Memory B cell (primary cell): ENCODE measurements at regions not wholly inside any gene's neighbourhood (a gene's known extent, or its start where the extent isn't known, plus 50 kb on each side); places are given as distances from the start of the nearest gene placed in this dataset.

Experiments
- ATAC-seq: fragments of 150-1000 bp; cut with Tn5 transposase; 2 replicates; pipeline ENCODE4 v1.10.0; 2021; ENCODE audit warnings: low read depth, mild to moderate bottlenecking, moderate library complexity
- DNase-seq, 2 donors: peaks; one replicate each; pipeline ENCODE4 v3.0.0; 2022; ENCODE audit warnings: low spot score in 2 of 2
- H3K27ac Mint-ChIP-seq: one replicate; pipeline ENCODE4 v1.8.0; 2022; ENCODE audit warnings: mild to moderate bottlenecking, moderate library complexity, mixed read lengths
- H3K27me3 Mint-ChIP-seq: one replicate; pipeline ENCODE4 v1.8.0; 2022; ENCODE audit warnings: mixed read lengths
- H3K36me3 Mint-ChIP-seq: one replicate; pipeline ENCODE4 v1.8.0; 2022; ENCODE audit warnings: mild to moderate bottlenecking, mixed read lengths
- H3K4me1 Mint-ChIP-seq: one replicate; pipeline ENCODE4 v1.8.0; 2022; ENCODE audit warnings: mixed read lengths
- H3K4me3 Mint-ChIP-seq: one replicate; pipeline ENCODE4 v1.8.0; 2022; ENCODE audit warnings: mild to moderate bottlenecking, moderate library complexity, mixed read lengths
- H3K9me3 Mint-ChIP-seq: one replicate; pipeline ENCODE4 v1.8.0; 2022; ENCODE audit warnings: mixed read lengths

- Mint-ChIP-seq H3K4me1 (no peaks in the 10 kb centered on the region), H3K27me3 (no peaks in the 10 kb centered on the region), H3K9me3 (no peaks in the 10 kb centered on the region), H3K27ac (no peak overlapping the region), H3K4me3 (no peak overlapping the region), H3K36me3 (no peaks in the 10 kb centered on the region)
- ATAC-seq (no peak), DNase-seq (no peak)
Observed at GRCh38 chr5:52728686-52729085, 59.0 kb upstream of the ITGA1 start.

- Mint-ChIP-seq H3K4me1 (no peaks in the 10 kb centered on the region), H3K9me3 (no peaks in the 10 kb centered on the region), H3K27ac (no peak overlapping the region), H3K27me3 (no peaks in the 10 kb centered on the region), H3K4me3 (no peak overlapping the region), H3K36me3 (no peaks in the 10 kb centered on the region)
- no peak for DNase-seq
- no peak for ATAC-seq
Observed at GRCh38 chr5:52731274-52732027, 56.3 kb upstream of the ITGA1 start.

- DNase-seq (no peak), ATAC-seq (no peak)
- no peaks in the 10 kb centered on the region for H3K36me3 Mint-ChIP-seq
- H3K27me3 Mint-ChIP-seq: no peaks in the 10 kb centered on the region
- no peak overlapping the region for H3K27ac Mint-ChIP-seq
- no peaks in the 10 kb centered on the region for H3K9me3 Mint-ChIP-seq
- H3K4me3 Mint-ChIP-seq: no peak overlapping the region
- H3K4me1 Mint-ChIP-seq: no peaks in the 10 kb centered on the region
Observed at GRCh38 chr5:52734557-52734956, 53.2 kb upstream of the ITGA1 start.

GRCh38 chr5:52735139-52735538, 52.6 kb upstream of the ITGA1 start:
- Mint-ChIP-seq H3K4me3 (no peak overlapping the region), H3K27ac (no peak overlapping the region), H3K27me3 (no peaks in the 10 kb centered on the region), H3K36me3 (no peaks in the 10 kb centered on the region), H3K4me1 (no peaks in the 10 kb centered on the region), H3K9me3 (no peaks in the 10 kb centered on the region)
- DNase-seq (no peak), ATAC-seq (no peak)
